ENCODE measurements at regions not wholly inside any gene's neighbourhood (a gene's known extent, or its start where the extent isn't known, plus 50 kb on each side); places are given as distances from the start of the nearest gene placed in this dataset.

DNA sequence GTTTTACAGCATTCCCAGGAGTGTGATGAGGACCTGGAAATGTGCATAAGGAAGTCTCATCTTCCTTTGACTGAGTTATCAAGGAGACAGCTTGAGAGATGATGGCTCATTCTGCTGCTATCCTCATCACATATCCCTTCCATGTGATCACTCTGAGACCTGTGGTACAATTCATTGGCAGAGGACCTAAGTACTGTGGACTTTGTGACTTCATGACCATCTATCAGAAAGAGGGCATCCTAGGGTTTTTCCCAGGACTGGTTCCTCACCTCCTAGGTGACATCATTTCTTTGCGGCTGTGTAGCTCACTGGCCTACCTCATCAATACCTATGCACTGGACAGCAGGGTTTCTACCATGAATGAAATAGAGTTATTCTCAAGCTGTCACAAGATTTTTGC, 172.1 kb upstream of the PLEKHG7 start:
- peak; percentile 77 for DNase-seq (ENCODE audit: low spot score)

GRCh38 chr12:92529944-92530343, 172.8 kb upstream of the PLEKHG7 start:
- no peak for DNase-seq (ENCODE audit: low spot score)

DNA sequence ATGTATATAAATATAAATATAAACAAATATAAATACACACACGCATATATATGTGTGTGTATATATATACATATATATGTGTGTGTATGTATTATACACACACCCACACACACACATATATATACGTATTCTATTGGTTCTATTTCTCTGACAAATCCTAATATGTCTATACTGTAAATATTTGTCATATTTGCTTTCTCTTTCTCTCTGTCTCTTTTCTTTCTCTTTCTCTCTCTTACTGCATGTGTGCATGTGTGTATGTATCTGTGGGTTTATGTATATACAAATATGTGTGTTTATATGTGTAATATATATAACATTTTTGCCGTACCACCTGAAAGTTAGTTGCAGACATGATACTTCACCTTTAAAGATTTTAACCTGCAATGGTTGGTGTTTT, 174.2 kb upstream of the PLEKHG7 start:
- DNase-seq (ENCODE audit: low spot score), result no peak

DNA sequence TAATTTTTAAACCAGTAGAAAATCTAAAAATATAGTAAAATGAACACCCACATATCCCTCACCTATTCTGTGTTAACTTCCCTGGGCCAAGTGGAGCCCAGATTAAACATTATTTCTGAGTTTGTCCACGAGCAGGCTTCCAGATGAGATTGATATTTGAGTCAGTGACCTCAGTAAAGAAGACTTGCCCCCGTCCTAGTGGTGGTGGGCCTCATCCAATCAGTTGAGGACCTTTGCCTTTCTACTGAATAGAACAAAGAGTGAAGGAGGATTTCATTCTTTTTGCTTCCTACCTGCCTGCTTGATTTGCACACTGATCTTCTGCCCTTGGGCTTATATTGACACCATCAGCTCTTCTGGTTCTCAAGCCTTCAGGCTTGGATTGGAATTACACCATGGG, 174.7 kb upstream of the PLEKHG7 start:
- DNase-seq (ENCODE audit: low spot score), result no peak

DNA sequence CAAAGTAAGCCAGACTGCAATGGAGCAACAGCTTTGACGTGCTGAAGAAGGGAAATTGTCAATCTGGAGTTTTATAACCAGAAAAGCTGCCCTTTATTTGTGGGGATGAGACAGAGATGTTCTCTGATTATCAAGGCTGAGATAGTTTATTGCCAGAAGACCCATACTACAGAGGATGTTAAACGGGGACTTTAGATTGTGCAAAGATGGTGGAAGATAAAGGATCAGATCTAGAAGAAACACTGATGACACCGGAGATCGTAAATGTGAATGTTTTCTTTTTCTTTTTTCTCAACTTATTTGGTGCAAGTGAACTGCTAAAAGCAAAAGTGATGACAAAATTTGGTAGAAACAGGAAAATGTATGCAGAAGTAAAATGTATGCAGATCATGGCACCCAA, 178.3 kb upstream of the PLEKHG7 start:
- no peak for DNase-seq (ENCODE audit: low spot score)

DNA sequence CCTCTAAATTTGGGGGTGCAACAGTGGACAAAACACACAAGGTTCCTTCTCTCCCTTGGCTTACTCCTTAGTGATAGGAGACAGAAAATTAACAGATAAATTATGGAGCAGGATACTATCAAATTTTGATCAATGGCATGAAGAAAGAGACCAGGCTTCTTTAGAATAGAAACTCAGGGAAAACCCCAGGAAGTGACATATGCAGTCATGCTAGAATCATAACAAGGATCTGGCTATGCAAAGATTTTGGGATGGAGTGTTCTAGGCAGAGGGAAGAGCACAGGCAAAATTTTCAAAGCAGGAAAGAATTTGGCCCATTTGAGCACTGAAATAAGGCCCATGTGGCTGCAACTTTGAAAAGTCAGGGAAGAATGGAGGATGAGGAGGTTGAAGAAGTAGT, 182.3 kb upstream of the PLEKHG7 start:
- DNase-seq (ENCODE audit: low spot score), result no peak

GRCh38 chr12:92519284-92519683, 183.5 kb upstream of the PLEKHG7 start:
- peak; percentile 58 for DNase-seq (ENCODE audit: low spot score)

GRCh38 chr12:92518071-92518470, 184.7 kb upstream of the PLEKHG7 start:
- DNase-seq (ENCODE audit: low spot score), result no peak

GRCh38 chr12:92516277-92516600, 186.6 kb upstream of the PLEKHG7 start:
- peak; percentile 90 for DNase-seq (ENCODE audit: low spot score)

DNA sequence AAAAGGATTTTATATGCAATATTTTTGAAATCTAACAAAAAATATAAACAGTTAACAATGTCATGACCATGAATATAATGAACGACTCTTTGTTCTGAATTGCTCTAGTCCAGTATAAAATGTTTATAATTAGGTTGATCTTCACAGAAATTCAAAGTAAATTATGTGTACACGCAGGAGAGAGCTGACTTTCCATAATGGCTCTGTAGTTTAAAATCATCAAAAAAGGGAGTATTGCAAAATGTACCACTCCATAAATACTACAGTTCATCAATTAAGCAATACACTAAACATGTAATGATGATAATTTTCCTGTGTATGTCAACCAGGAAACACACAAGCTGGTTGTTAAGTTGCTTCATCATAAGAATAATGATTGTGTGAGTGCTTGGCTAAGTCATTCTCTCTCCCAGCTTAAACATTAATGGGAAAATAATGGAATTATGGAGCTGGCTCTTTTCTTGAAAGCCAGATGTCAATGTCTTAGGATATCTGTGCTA, 189.5 kb upstream of the PLEKHG7 start:
- DNase-seq (ENCODE audit: low spot score), result peak; percentile 45

DNA sequence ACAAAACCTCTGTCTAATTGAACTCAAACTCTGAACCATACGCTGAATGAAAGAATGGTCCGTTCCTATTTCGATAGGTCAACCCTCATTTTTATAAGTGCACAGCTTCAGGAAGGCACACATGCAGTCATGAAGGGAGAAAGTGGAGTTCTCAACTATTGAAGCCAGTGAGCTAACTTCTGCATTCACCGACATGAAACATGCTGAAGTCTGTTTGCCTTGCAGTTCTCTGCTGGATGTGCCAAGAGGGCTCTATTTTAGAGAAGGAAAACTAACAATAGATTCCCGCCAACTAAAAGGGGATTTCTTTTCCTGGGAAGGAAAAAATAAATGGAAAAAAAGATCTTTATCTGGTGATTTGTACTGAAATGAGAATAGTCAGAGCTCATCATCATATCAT, 191.0 kb upstream of the PLEKHG7 start:
- DNase-seq (ENCODE audit: low spot score), result no peak

DNA sequence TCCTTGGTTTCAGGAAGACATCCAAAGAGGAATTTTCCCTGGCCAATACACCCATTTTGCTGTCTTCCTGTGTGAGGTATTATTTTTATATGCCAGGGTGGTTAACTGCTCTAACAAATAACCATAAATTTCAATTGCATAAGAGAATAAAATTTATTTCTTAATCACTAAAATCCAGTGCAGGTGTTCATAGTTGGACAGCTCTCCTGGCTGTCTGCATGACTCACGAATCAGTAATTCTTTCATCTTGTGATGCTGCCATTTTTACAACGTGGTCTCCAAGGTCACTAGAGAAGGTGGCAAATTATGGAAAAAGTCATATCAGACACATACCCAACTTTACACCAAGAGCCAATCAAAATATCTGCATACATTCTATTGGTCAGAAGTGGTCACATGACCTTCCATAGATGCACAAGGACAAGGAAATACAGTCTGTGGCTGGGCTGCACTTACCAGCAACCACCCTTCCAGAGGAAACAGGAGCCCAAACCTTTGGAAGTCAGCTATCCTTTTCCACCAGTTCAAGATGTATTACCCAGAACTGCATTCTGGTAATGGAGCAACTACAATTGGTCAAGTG, 193.5 kb upstream of the PLEKHG7 start:
- DNase-seq (ENCODE audit: low spot score), result peak; percentile 32

DNA sequence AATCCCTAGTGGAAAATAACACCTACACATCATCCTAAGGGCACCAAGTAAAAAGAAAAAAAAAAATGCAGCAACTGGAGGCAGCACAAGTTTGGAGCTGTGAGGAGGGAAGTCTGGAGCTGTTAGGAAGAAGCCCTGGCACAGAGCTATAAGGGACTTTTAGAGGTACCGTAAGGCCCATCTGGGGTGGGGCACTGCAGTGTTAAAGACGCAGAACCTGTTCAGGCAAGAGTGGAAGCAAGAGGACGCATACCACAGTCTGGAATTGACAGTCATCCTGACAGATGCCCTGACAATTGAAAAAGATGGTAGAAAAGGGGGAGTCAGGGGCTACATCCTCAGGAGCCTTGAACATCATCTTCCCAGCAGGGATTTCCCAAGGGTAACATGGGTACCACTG, 195.9 kb upstream of the PLEKHG7 start:
- no peak for DNase-seq (ENCODE audit: low spot score)

- DNase-seq (ENCODE audit: low spot score), result peak; percentile 53
Observed at GRCh38 chr12:92506460-92506859, 196.3 kb upstream of the PLEKHG7 start.

GRCh38 chr12:92505254-92506231, 197.2 kb upstream of the PLEKHG7 start:
- DNase-seq (ENCODE audit: low spot score), result peak; percentile 33

GRCh38 chr12:92504594-92504981, 198.2 kb upstream of the PLEKHG7 start:
- DNase-seq (ENCODE audit: low spot score), result no peak

DNA sequence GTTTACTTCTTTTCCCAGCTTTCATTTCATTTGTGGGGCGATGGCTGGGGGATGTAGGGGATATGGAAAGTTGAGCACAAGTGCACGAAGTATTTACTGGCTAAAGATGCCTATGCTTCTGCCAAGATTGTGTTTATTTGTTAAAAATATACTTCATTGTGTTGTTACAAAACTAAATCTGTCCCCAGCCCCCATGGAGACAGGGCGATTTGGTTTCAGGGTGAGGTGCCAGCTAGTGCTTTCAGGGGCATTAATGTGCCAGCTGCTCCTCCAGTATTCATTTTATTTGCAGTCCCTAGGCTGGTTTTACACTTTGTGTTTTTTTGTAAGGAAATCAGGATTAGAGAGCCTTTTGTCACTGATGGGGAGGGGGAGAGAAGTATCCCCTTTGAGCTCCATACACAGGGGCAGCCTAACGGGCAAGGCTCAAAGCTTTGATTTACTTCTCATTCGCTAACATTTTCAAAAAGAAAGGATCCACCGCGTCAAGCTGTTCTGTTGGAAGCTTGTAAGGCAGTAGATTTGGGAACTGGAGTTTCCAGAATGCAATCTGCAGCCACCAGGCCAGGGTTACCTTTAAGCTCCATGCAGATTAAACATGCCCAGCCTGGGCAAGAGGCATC, 198.7 kb upstream of the PLEKHG7 start:
- no peak for DNase-seq (ENCODE audit: low spot score)

- DNase-seq (ENCODE audit: low spot score), result no peak
Observed at GRCh38 chr12:92503029-92503931, 199.5 kb upstream of the PLEKHG7 start.

- DNase-seq (ENCODE audit: low spot score), result peak; percentile 54
Observed at GRCh38 chr12:92502417-92503028, 200.3 kb upstream of the PLEKHG7 start.

DNA sequence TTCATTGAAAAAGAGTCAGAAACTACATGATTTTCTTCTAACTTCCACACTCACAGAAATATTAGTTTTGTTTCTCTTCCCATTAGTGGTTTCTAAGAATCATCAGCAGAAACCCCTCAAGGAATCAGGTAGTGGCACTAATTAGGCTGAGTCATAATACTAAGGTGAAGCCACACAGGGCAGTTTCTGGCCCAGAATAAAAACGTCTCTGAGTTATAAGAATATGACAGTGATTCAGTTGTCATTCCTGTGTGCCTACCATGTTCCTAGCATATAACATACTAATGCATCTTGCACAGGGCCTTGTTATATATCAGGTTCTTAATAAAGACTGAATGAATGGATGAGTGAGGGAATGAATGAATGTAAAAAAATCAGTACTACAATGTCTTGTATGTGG, 206.0 kb upstream of the PLEKHG7 start:
- peak; percentile 42 for DNase-seq (ENCODE audit: low spot score)

GRCh38 chr12:92495108-92495507, 207.7 kb upstream of the PLEKHG7 start:
- no peak for DNase-seq (ENCODE audit: low spot score)

DNA sequence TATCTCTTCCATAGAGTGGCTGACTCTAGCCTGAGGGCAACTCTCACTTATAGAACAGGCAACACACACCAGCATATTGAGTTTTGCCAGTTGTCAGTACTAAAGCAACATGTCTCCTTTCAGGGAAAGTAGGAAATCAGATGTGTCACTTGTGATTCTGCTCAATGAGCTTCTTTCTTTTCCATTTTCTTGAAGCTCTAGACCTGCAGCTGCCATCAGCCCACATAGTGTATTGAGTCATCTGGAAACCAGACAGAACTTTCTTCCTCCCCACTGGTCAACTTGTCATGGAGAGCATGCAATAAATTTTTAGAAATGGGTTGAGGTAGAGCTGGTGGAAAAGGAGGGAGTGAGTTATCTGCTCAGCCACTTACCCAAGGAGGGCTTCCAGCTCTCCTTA, 209.0 kb upstream of the PLEKHG7 start:
- DNase-seq (ENCODE audit: low spot score), result peak; percentile 46
